H1 (cell line): ENCODE measurements at regions not wholly inside any gene's neighbourhood (a gene's known extent, or its start where the extent isn't known, plus 50 kb on each side); places are given as distances from the start of the nearest gene placed in this dataset.

Source experiments
- ASH2L ChIP-seq: fragments of 200-600, 300-600 bp; sonication (generic); IDR thresholded peaks from one replicate; pipeline ENCODE4 v1.7.1; 2017; ENCODE audit warnings: low read length
- CREB1 ChIP-seq: IDR thresholded peaks from 2 replicates; pipeline ENCODE4 v1.6.1; 2012; ENCODE audit warnings: inconsistent platforms
- SAP30 ChIP-seq: fragments of 300-600 bp; sonication (generic); IDR thresholded peaks from 2 replicates; pipeline ENCODE4 v1.7.1; 2012; ENCODE audit warnings: low read length, moderate library complexity, mild to moderate bottlenecking, inconsistent platforms; ENCODE audit not compliant: insufficient read depth, insufficient replicate concordance

- TF ChIP-seq SAP30 (no peak), CREB1 (no peak), ASH2L (no peak)
These were observed 71.4 kb downstream of the DACT2 start (continued) for GRCh38 chr6:168248148-168248620.
